ENCODE measurements at regions not wholly inside any gene's neighbourhood (a gene's known extent, or its start where the extent isn't known, plus 50 kb on each side); places are given as distances from the start of the nearest gene placed in this dataset.

GRCh38 chr10:84029840-84030239, 109.5 kb upstream of the GHITM start:
- TF ChIP-seq CTCF (IDR thresholded peaks at IDR 0.05) (no peak), POLR2A (IDR thresholded peaks at IDR 0.05; ENCODE audit: low read depth) (no peak)
